ENCODE measurements at regions not wholly inside any gene's neighbourhood (a gene's known extent, or its start where the extent isn't known, plus 50 kb on each side); places are given as distances from the start of the nearest gene placed in this dataset.

GRCh38 chr3:193780810-193781478 lies 187.9 kb downstream of the OPA1 start:
- peak; percentile 30 for DNase-seq

- no peak for DNase-seq
Measured at GRCh38 chr3:193782276-193782647, 189.3 kb downstream of the OPA1 start.

DNA sequence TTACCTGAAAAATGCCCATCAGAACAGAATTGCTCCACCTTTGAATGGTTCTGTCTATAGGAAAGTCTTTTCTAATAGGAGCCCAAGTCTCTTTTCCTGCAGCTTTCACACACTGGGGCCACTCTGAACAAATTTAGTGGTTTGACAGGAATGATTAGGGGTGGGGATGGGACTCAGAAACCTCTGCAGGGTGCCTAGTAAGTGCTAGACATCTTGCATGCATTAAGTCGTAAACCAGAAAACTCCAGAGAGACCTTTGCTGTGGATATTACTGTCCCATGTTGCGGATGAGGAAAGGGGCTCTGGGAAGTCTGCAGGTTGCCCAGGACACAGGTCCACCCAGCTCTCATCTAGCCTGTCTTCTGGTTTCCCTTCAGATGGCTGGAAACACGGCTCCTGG lies 189.7 kb downstream of the OPA1 start:
- DNase-seq: no peak

DNA sequence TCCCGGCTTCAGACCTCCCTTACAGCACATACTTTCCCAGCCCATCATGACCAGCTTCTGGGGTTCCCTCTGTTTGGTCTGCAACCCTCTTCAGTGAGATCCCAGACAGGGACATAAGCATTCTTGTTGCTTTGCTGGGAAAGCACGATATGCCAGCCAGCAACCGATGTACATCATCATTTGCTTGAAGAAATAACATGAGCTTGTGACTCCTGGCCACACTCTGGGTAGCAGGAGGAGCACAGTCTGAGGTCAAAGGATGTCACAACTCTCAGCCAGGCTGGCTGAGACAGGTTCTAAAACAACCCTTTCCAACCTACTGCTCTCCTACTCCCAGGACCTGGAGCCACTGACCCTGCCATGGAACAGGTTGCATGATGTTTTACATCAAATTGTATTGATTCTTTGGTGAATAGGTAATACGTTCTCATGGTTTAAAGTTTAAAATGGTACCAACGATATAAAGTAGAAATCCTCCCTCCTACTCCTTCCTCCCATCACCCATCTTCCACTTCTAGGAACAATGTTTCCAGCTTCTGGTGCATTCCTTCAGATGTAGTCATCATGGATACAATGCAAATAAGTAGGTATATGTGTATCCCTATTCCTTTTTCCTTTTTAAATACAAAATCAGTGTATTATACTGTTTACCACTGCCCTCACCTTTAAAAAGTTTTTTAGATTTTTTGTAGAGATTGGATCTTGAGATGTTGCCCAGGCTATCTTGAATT lies 190.3 kb downstream of the OPA1 start:
- DNase-seq: no peak

DNA sequence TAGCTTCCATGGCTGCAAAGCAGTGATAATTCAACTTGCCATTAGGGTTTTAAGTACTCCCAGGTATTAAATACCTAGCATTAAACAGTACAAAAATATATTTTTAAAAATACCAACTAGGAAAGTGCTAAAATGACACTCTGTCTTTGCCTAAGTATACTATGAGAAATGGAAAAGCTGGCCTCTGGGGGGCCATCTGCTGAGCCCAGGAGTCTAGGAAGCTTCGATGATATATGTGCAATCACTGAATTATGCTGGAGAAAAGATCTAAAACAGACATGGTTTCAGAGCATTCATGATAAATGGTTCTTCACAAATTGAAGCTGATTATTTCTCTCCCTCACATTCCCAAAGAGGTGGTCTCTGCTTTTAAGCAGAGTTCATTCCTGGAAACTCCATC lies 191.8 kb downstream of the OPA1 start:
- DNase-seq: no peak

DNA sequence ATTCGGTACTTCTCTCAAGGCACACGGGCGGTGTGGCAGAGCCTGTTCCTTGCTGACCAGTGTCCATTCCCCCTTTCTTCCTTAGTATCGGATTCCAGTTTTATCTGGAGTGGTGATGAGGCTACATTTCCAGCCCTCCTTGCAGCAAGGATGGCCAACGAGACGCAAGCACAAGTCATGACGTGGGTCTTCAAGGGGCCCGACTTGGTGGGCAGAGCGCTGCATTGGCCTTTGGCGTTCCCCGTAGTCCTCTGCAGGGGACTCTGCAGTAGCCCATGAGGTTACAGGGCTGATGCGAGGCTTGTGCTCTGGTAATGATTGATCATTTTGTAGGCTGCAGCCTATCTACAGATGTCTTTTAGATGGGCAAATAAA lies 194.5 kb downstream of the OPA1 start:
- no peak for DNase-seq

DNA sequence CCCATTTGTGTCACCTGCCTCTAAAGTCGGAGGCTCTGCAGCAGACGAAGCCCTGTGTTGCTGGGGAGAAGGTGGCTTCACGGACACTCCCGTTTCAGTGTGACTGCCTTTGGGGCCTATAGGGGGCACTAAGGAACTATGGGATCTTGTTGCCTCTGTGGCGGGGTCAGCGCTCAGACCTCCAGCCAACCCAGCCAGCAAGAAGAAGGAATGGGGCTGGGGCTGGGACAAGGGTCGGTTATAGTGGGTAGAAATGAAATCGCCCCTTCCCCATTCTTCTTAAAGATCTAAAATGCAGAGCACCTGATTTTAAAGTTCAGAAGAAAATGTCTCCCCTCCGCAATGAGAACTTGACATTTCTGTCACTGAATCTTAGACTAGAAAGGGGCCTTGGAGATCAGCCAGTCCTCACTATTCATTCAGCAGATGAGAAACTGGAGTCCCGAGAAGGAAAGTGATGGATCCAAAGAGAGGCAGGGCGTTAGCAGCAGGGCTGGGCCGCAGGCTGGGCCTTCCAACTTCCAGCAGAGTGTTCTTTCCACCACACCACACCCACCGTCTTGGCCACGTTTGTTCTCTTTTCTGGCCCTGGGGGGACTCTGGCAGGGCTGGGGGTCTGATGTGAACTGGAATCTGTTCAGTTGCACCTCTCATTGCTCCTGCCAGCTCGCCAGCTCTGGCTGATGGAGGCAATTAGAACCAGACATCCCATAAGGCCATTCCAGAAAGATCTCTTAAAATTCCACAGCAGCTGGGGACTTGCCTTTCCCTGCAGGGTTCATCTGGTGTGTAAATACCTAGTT lies 195.4 kb downstream of the OPA1 start:
- DNase-seq: peak; percentile 7

DNA sequence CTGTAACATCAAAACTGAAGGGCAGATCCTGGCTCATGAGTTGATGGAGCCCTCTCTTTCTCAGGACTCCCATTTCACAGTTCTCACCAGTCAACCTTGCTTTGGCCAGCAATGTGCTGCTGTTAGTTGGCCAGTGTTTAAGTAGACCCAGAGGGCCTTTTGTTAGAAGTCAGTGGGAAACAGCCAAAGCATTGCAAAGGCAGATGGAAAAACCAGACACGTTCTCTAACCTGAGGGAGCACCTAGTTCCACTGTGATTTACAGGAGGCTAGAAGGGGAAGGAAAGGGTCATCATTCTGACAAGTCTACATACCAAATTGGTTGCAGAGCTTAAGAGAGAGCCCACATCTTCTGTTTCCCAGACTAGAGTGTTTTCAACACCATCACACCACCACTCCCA lies 196.4 kb downstream of the OPA1 start:
- no peak for DNase-seq

DNA sequence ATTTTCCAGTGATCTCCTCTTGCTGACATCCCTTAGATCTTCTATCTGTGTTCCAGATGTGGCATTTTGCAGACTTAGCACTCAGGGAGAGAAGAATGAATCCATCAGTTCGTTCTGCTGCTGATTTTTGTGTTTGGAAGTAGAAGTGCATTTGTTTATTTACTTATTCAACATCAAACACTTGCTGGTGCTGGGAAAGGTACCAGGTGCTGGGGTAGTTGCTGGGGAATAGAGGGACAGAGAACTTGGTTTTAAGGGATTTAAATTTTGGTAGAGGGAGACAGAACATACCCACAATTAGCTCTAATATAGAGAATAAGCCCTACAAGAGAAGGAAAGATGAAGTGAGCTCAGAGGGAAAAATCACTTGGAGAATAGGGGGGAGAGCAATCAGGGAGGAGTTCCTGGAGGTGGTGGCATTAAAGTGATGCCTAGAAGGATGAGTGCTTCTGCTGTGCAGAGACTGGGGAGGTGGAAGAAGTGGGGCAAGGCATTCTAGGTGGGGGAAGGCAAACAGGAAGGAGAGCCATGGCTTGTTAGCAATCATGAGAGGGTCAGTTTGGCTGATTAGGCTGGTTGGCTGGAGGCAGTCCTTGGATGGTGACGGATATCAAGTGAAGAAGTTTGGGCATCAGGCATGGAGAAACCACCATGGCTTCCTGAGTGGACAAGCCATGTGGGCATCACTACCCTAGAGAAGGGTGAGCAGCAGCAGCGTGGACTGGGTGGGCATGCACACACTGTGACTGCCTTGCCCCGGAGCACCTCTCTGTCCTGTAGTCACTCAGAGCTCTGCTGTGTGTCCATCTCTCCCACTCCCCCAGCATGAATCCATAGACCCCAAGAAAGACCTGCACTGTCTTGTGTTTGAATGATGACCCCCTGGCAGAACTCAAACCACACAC lies 197.3 kb downstream of the OPA1 start:
- no peak for DNase-seq

DNA sequence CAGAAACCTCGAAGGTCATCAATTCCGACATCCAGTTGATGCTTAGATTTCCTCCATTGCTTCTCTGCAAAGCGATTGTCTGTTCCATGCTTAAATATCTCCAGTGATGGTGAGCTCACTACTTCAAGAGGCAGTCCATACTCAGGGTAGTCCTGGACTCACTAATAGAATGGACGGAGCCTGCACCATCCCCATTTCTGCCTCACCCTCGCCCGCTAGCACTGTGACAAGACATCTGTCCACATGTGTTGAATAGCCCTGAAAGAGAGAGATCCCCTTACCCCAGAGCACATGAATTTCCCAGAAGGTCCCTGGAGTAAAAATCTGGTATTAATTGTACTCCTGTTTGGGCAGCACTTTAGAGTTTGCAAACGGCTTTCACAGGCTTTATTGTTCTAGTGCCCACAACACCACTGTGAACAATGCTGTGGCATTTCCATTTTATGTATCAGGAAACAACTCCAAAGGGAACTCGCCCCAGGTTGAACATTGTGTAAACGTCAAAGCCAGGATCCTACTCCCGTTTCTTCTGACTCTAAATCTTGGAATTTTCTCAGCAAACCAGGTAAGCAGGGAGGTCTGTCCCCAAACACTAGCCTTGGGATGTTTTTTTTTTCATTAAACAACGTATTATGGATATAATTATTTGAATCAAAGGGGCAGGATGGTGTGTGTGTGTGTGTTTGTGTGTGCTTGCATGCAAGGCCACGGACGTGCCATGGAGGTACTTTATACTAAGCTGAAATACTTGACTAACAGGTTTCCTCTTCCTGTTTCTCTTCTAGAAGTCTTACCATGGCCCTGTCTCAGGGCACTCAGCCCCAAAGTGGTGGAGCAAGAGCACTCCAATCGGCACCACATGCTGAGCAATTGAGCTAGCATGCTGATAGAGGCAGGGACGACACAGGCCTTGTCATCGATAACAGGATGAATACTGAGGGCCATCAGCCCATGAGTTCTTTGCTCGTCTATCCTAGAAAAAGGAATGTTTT lies 198.3 kb downstream of the OPA1 start:
- DNase-seq: no peak

DNA sequence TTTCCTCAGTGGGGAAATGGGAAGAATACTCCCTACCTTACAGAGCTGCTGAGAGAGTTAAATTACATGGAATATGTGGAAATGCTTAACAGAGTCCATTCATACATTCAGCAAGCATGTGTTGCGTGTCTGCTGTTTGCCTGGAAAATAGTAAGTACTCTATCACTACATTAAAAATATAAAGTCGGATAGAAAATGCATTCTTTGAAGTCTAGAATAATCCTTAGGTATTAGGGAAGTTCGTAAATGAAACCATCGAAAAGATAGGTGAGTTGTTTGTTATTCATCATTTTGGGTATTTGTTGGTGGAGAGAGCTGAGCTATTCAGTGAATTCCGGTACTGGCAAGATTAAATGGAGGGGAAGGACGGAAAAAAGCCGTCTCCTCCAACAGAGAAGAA lies 200.1 kb downstream of the OPA1 start:
- DNase-seq: no peak

GRCh38 chr3:193794002-193794881 lies 201.2 kb downstream of the OPA1 start:
- DNase-seq: no peak

GRCh38 chr3:193795062-193795690 lies 202.2 kb downstream of the OPA1 start:
- no peak for DNase-seq

- DNase-seq: no peak
Measured at GRCh38 chr3:193796089-193796488, 203.1 kb downstream of the OPA1 start.

GRCh38 chr3:193797566-193797965 lies 204.6 kb downstream of the OPA1 start:
- DNase-seq: no peak

- no peak for DNase-seq
Measured at GRCh38 chr3:193798051-193798450, 205.0 kb downstream of the OPA1 start.

GRCh38 chr3:193800138-193801043 lies 207.4 kb downstream of the OPA1 start:
- DNase-seq: no peak

- DNase-seq: no peak
Measured at GRCh38 chr3:193801097-193801496, 208.1 kb downstream of the OPA1 start.

DNA sequence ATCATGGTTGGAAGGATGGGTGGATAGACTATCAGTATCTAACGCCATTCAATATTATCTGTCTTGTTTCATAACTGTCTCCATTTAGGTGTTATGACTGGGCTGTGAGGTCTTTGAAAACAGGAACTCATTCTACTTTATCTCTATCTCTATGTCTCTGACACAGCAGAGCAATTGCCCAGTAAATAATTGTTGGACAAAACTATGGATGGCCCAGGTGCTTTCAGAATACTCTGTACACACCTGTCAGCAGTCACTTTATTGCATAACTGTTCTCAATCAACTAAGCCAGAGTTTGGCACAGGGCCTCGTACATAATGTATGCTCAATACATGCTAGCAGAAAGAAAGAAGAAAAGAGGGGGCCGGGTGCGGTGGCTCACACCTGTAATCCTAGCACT lies 210.3 kb downstream of the OPA1 start:
- no peak for DNase-seq

Data from stimulated activated CD4-positive, alpha-beta T cell treated with anti-CD3 and anti-CD28 coated beads, Interleukin-4, amount 100 ng/mL, for 24 hours (primary cell).